Type B pancreatic cell (in vitro differentiated cells): ENCODE measurements at regions not wholly inside any gene's neighbourhood (a gene's known extent, or its start where the extent isn't known, plus 50 kb on each side); places are given as distances from the start of the nearest gene placed in this dataset.

Experiments used
- DNase-seq: peaks from one replicate; pipeline ENCODE4 v3.0.0; 2021; ENCODE audit warnings: mixed read lengths; ENCODE audit not compliant: unreplicated experiment; ENCODE audit errors: extremely low spot score
- H3K27ac Mint-ChIP-seq: 2 replicates; pipeline ENCODE4 v1.8.0; 2021; ENCODE audit warnings: mild to moderate bottlenecking, mixed read lengths
- H3K27me3 Mint-ChIP-seq: 2 replicates; pipeline ENCODE4 v1.8.0; 2021; ENCODE audit warnings: mixed read lengths
- H3K36me3 Mint-ChIP-seq: 2 replicates; pipeline ENCODE4 v1.8.0; 2021; ENCODE audit warnings: mixed read lengths
- H3K4me1 Mint-ChIP-seq: one replicate; pipeline ENCODE4 v1.8.0; 2021; ENCODE audit warnings: mixed read lengths; ENCODE audit not compliant: unreplicated experiment
- H3K4me3 Mint-ChIP-seq: 2 replicates; pipeline ENCODE4 v1.8.0; 2021; ENCODE audit warnings: mild to moderate bottlenecking, mixed read lengths
- H3K9me3 Mint-ChIP-seq: 2 replicates; pipeline ENCODE4 v1.8.0; 2021; ENCODE audit warnings: mixed read lengths
- TF ChIP-seq, protein P1 (sequence below): fragments of 200-600 bp; sonication (generic); conservative IDR thresholded peaks from 2 replicates; pipeline ENCODE4 v1.5.0; 2021; ENCODE audit warnings: antibody characterized with exemption, mild to moderate bottlenecking

DNA sequence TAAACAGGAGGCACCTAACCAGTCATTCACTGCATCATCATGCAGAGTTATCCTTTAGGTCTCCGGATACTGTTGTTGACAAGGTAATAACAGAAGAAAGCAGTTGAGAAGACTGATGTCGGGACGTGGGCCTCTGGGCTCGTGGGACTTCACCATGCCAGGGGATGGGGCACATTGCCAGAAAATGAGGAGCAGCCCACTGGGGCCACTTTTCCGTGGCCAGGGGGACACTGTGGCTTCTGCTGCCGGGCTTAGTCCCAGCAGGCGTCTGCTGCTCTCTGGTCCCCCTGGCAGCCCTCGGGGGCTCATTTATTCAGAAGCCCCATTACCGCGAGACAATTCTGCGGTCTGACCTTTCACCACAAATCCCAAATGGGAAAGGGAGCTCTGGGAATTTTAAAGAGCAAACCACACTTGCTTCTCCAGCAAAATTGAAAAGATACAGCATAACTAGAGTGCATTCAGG lies 201.2 kb downstream of the DAD1 start:
- no peaks in the 10 kb centered on the region for H3K9me3 Mint-ChIP-seq
- TF ChIP-seq, protein P1, sequence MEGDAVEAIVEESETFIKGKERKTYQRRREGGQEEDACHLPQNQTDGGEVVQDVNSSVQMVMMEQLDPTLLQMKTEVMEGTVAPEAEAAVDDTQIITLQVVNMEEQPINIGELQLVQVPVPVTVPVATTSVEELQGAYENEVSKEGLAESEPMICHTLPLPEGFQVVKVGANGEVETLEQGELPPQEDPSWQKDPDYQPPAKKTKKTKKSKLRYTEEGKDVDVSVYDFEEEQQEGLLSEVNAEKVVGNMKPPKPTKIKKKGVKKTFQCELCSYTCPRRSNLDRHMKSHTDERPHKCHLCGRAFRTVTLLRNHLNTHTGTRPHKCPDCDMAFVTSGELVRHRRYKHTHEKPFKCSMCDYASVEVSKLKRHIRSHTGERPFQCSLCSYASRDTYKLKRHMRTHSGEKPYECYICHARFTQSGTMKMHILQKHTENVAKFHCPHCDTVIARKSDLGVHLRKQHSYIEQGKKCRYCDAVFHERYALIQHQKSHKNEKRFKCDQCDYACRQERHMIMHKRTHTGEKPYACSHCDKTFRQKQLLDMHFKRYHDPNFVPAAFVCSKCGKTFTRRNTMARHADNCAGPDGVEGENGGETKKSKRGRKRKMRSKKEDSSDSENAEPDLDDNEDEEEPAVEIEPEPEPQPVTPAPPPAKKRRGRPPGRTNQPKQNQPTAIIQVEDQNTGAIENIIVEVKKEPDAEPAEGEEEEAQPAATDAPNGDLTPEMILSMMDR, result peak; percentile 15
- H3K27me3 Mint-ChIP-seq, result peaks cover 30% of the 10 kb centered on the region
- H3K36me3 Mint-ChIP-seq, result no peaks in the 10 kb centered on the region
- peak overlapping the region; percentile 63 for H3K4me3 Mint-ChIP-seq
- no peak for DNase-seq
- H3K27ac Mint-ChIP-seq, result peak overlapping the region; percentile 70
- H3K4me1 Mint-ChIP-seq, result peaks cover 22% of the 10 kb centered on the region

DNA sequence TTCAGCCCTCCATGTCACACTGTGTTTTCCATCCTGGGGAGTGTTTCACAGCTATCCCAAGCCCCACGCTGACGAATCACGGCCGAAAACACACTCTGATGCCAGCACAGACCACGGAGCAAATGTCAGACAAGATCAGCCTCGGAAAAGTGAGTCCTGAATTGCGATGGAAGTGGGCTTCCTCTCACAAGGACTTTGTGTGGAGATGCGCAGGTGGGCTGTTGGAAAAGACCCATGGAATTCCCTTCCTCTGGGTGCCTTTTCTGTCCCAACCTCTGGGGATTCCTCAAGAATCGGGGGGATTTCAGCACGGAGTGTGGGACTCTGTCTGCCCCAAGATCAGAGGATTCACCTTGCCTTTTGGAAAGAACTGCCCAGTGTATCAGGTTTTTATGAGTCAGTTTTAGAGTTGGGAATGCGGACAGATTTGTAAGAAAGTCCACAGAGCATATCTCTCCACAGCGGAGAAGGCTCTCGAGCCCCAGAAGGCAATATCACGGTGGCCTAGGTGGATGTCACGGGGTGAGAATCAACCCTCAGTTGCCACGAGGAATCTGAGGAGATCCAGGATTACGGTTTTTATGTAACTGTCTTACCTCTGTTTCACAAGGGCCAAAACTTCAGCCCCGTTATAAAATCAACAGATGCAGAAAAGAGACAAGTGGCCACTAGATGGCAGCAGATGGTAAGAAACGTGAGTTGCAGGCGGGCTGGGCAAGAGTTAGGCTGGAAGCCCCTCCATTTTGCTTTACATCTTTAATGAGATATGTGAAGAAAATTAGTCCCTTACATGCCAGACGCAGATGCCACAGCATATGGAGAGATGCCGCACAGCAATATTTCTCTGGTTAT lies 201.9 kb downstream of the DAD1 start:
- H3K27ac Mint-ChIP-seq, result peak overlapping the region; percentile 70
- no peaks in the 10 kb centered on the region for H3K9me3 Mint-ChIP-seq
- DNase-seq, result peak; percentile 79
- peaks cover 22% of the 10 kb centered on the region for H3K4me1 Mint-ChIP-seq
- no peaks in the 10 kb centered on the region for H3K36me3 Mint-ChIP-seq
- TF ChIP-seq, protein P1, result peak; percentile 94
- H3K4me3 Mint-ChIP-seq, result peak overlapping the region; percentile 63
- H3K27me3 Mint-ChIP-seq, result peaks cover 30% of the 10 kb centered on the region

DNA sequence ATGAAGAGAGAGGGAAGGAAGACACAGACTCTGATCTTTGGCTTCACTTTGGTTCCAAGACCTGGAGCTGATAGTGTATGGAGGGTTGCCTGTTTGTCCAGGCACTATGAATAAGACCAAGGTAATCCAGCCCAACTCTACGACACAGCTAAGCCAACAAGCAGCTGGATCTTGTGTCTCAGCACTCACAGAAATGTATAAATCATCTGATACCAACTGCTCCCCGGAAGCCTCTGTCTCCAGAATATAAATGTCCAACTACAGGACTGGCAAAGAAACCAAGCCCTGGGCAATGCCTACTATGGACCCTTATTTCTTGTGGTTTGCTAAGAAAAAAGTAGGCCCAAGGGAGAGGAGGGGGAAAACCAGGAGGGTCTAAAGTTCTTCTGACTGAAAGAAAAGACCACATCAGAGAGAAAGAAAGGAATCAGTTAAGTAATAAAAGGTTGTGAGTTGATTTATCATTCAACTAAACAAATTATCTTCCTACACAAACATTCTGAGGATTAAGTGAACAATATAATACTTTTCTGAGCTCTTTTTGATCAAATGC lies 204.0 kb downstream of the DAD1 start:
- Mint-ChIP-seq H3K27ac (no peak overlapping the region), H3K27me3 (peaks cover 19% of the 10 kb centered on the region), H3K36me3 (no peaks in the 10 kb centered on the region)

DNA sequence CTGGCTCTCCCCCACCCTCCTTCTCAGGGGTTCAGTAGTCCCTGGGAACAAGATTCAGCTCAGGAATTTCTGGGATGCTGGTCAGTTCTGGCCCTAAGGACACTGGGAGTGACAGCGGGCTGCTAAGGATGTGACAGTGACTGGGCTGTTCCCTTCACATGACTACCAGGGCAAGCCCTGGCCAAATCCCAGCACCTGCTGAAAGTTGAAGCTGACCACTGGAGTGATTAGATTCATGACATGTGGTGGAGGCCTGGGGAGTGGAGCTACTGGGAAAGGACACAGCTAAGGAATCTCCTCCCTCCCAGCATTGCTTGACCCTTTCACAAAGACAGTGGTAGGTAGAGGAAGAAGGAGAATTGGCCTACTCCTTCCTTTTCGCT lies 204.9 kb downstream of the DAD1 start:
- no peaks in the 10 kb centered on the region for H3K9me3 Mint-ChIP-seq
- no peak overlapping the region for H3K4me3 Mint-ChIP-seq
- no peak for DNase-seq
- H3K27me3 Mint-ChIP-seq, result peaks cover 19% of the 10 kb centered on the region
- H3K36me3 Mint-ChIP-seq, result no peaks in the 10 kb centered on the region
- H3K27ac Mint-ChIP-seq, result no peak overlapping the region
- TF ChIP-seq, protein P1, result no peak
- peaks cover 17% of the 10 kb centered on the region for H3K4me1 Mint-ChIP-seq

More for the DNA sequence above, 204.0 kb downstream of the DAD1 start:
- TF ChIP-seq, protein P1, result no peak
- Mint-ChIP-seq H3K4me1 (peaks cover 17% of the 10 kb centered on the region), H3K9me3 (no peaks in the 10 kb centered on the region), H3K4me3 (no peak overlapping the region)
- DNase-seq, result no peak

DNA sequence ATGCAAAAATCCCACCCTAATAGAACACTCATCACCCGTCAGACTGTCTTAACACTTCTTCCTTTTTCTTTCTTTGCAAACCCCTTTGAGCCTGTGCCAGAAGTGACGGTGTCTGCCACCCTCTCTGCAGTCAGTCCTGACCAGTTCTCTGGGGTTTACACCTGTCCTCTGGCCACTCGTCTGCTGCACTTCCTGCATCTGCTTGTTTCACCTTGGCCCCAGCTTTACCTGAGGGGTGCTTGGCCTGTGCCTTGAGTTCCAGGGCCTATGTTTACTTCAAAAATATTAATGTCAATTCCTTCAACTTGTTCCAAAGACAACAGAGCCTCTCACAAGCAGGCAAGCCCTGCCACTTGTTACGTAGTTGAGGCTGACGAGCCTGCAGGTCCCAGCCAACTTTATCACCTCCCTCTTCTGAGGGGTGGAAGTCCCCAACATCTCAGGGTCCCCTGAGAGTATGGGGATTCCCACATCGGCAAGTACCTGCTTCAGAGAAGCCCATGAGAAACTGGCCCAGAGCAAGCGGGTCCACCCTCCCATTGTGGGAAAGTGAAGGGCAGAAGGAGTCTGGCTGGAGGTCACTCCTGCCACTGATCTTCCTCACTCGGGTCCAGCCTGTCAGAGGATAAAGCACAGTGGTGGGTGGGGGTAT lies 205.4 kb downstream of the DAD1 start:
- peaks cover 19% of the 10 kb centered on the region for H3K27me3 Mint-ChIP-seq
- no peak overlapping the region for H3K27ac Mint-ChIP-seq
- TF ChIP-seq, protein P1, result no peak
- peaks cover 17% of the 10 kb centered on the region for H3K4me1 Mint-ChIP-seq
- H3K36me3 Mint-ChIP-seq, result no peaks in the 10 kb centered on the region
- DNase-seq, result no peak
- H3K9me3 Mint-ChIP-seq, result no peaks in the 10 kb centered on the region
- no peak overlapping the region for H3K4me3 Mint-ChIP-seq
